IMR-90 (cell line): ENCODE measurements at regions not wholly inside any gene's neighbourhood (a gene's known extent, or its start where the extent isn't known, plus 50 kb on each side); places are given as distances from the start of the nearest gene placed in this dataset.

ENCODE experiments used
- ATAC-seq: fragments of 200-7000 bp; cut with Tn5 transposase; 2 replicates; pipeline ENCODE4 v1.9.1; 2020; ENCODE audit warnings: low read depth, mild to moderate bottlenecking, moderate library complexity
- BruUV-seq: library from RNA; stranded (reverse); fragments of 400-500 nt; replicated peaks from 2 replicates; lab custom pipeline; 2021; lab: Mats Ljungman, UMichigan
- CTCF ChIA-PET: fragments of 300-600 bp; formaldehyde crosslinking; extraction: SDS; loops from one replicate; lab custom pipeline; 2021; ENCODE audit warnings: antibody characterized with exemption; lab: Yijun Ruan, JAX
- POLR2A ChIA-PET: fragments of 300-600 bp; sonication (Branson Sonifier 250); formaldehyde crosslinking; loops from one replicate; lab custom pipeline; 2022; ENCODE audit warnings: antibody characterized with exemption; ENCODE audit not compliant: unreplicated experiment; lab: Charles Lee
- DNase-seq: peaks from one replicate; pipeline ENCODE4 v3.0.0; 2013
- H2AFZ ChIP-seq: replicated peaks from 2 replicates; pipeline ENCODE3; 2013; ENCODE audit warnings: low read length, mild to moderate bottlenecking; ENCODE audit not compliant: poor library complexity
- H2AK5ac ChIP-seq: 2 replicates; pipeline ENCODE4 v1.6.1; 2013; ENCODE audit warnings: low read depth, low read length, inconsistent platforms
- H2AK9ac ChIP-seq: replicated peaks from 2 replicates; pipeline ENCODE3; 2013; ENCODE audit warnings: mild to moderate bottlenecking, low read depth, low read length, moderate library complexity; ENCODE audit not compliant: poor library complexity
- H2BK120ac ChIP-seq: 2 replicates; pipeline ENCODE4 v1.6.1; 2013; ENCODE audit warnings: low read depth, low read length, inconsistent platforms
- H2BK15ac ChIP-seq: 3 replicates; pipeline ENCODE4 v1.6.1; 2013; ENCODE audit warnings: low read depth, low read length, inconsistent platforms
- H2BK20ac ChIP-seq: 2 replicates; pipeline ENCODE4 v1.6.1; 2013; ENCODE audit warnings: low read depth, mild to moderate bottlenecking, inconsistent platforms, low read length, moderate library complexity
- H2BK5ac ChIP-seq: 2 replicates; pipeline ENCODE4 v1.6.1; 2013; ENCODE audit warnings: mild to moderate bottlenecking, low read depth, low read length, inconsistent platforms; ENCODE audit not compliant: poor library complexity, severe bottlenecking
- H3K14ac ChIP-seq: replicated peaks from 2 replicates; pipeline ENCODE4 v1.6.1; 2013; ENCODE audit warnings: low read depth, low read length, inconsistent platforms
- H3K18ac ChIP-seq: 2 replicates; pipeline ENCODE4 v1.6.1; 2013; ENCODE audit warnings: low read depth, low read length, control low read depth
- H3K23ac ChIP-seq: 2 replicates; pipeline ENCODE4 v1.6.1; 2013; ENCODE audit warnings: low read depth, low read length, inconsistent platforms
- H3K27ac ChIP-seq: 2 replicates; pipeline ENCODE4 v1.5.1; 2013; ENCODE audit warnings: mild to moderate bottlenecking, control low read depth, low read length; ENCODE audit not compliant: insufficient read depth
- H3K27me3 ChIP-seq: 2 replicates; pipeline ENCODE4 v1.6.1; 2013; ENCODE audit warnings: low read length; ENCODE audit not compliant: control insufficient read depth, insufficient read depth
- H3K36me3 ChIP-seq: 2 replicates; pipeline ENCODE4 v1.6.1; 2013; ENCODE audit warnings: low read length, mixed read lengths; ENCODE audit not compliant: control insufficient read depth, insufficient read depth
- H3K4ac ChIP-seq: 2 replicates; pipeline ENCODE4 v1.6.1; 2013; ENCODE audit warnings: low read depth, low read length, inconsistent platforms
- H3K4me1 ChIP-seq: 2 replicates; pipeline ENCODE4 v1.6.1; 2013; ENCODE audit warnings: low read length, mixed read lengths; ENCODE audit not compliant: control insufficient read depth, insufficient read depth
- H3K4me2 ChIP-seq: 2 replicates; pipeline ENCODE4 v1.6.1; 2013; ENCODE audit warnings: low read depth, mild to moderate bottlenecking, control low read depth, low read length, moderate library complexity
- H3K4me3 ChIP-seq: 2 replicates; pipeline ENCODE4 v1.5.1; 2013; ENCODE audit warnings: low read depth, mild to moderate bottlenecking, control low read depth, low read length, moderate library complexity; ENCODE audit not compliant: insufficient read depth
- H3K56ac ChIP-seq: 2 replicates; pipeline ENCODE4 v1.6.1; 2013; ENCODE audit warnings: low read length, inconsistent platforms; ENCODE audit not compliant: insufficient read depth; ENCODE audit errors: extremely low read depth
- H3K79me1 ChIP-seq, 2 experiments: 2 replicates each; pipeline ENCODE4 v1.6.1; 2013; ENCODE audit warnings: low read length in 2 of 2, inconsistent platforms in 1 of 2, low read depth in 1 of 2
- H3K9ac ChIP-seq: 2 replicates; pipeline ENCODE4 v1.6.1; 2013; ENCODE audit warnings: low read depth, low read length, control low read depth
- H3K9me1 ChIP-seq: 2 replicates; pipeline ENCODE4 v1.6.1; 2013; ENCODE audit warnings: low read length, inconsistent platforms; ENCODE audit not compliant: insufficient read depth
- H3K9me3 ChIP-seq: 2 replicates; pipeline ENCODE4 v1.6.1; 2013; ENCODE audit warnings: low read length; ENCODE audit not compliant: control insufficient read depth, insufficient read depth
- H4K20me1 ChIP-seq: 2 replicates; pipeline ENCODE4 v1.6.1; 2013; ENCODE audit warnings: low read length, inconsistent platforms; ENCODE audit not compliant: insufficient read depth
- H4K5ac ChIP-seq: 2 replicates; pipeline ENCODE4 v1.6.1; 2013; ENCODE audit warnings: mild to moderate bottlenecking, low read depth, low read length, control low read depth
- H4K8ac ChIP-seq, 2 experiments: 2 replicates each; pipeline ENCODE4 v1.6.1; 2013; ENCODE audit warnings: low read depth in 2 of 2, low read length in 2 of 2, control low read depth in 1 of 2, inconsistent platforms in 1 of 2
- H4K91ac ChIP-seq: 2 replicates; pipeline ENCODE4 v1.6.1; 2013; ENCODE audit warnings: low read depth, low read length, inconsistent platforms; ENCODE audit not compliant: insufficient read depth
- FOS ChIP-seq: fragments of 150-350 bp; IDR thresholded peaks from 2 replicates; pipeline ENCODE4 v1.6.1; 2016; ENCODE audit warnings: low read depth, low read length
- MAFK ChIP-seq: IDR thresholded peaks from 2 replicates; pipeline ENCODE4 v1.6.1; 2012; ENCODE audit warnings: low read depth, low read length, improper control_type of control experiment
- NFE2L2 ChIP-seq: fragments of 150-350 bp; IDR thresholded peaks from 2 replicates; pipeline ENCODE4 v1.6.1; 2016; ENCODE audit warnings: low read depth, mild to moderate bottlenecking, low read length
- RFX5 ChIP-seq: IDR thresholded peaks from 2 replicates; pipeline ENCODE4 v1.8.0; 2012; ENCODE audit warnings: low read depth, mild to moderate bottlenecking, low read length, moderate library complexity
- WGBS, 2 experiments: methylation state at CpG; one replicate each; pipeline versions ENCODE4 v1.1.5 to v1.1.7; 2013; ENCODE audit warnings: missing lambda C conversion rate in 2 of 2; ENCODE audit not compliant: insufficient read length in 1 of 2; ENCODE audit errors: extremely low coverage in 2 of 2; 5-methylcytosine and 5-hydroxymethylcytosine counted together
- dilution Hi-C: fragments of 300-500 bp; cut with HindIII; formaldehyde crosslinking; loops from one replicate; pipeline ENCODE4 v1.14.3; 2018; ENCODE audit warnings: low sequenced_read_pairs; ENCODE audit not compliant: unreplicated experiment
- in situ Hi-C: fragments of 300-500 bp; cut with MboI; formaldehyde crosslinking; loops from 3 replicates; pipeline ENCODE4 v1.14.3; 2019; ENCODE audit warnings: low sequenced_read_pairs, inconsistent platforms, mixed read lengths
- intact Hi-C: fragments of 100-400 bp; cut with micrococcal nuclease; formaldehyde crosslinking; loops from 2 replicates; pipeline ENCODE4 v1.10.0; 2022
- TF ChIP-seq, protein P1 (sequence below): fragments of 150-350 bp; IDR thresholded peaks from 2 replicates; pipeline ENCODE4 v1.6.1; 2016; ENCODE audit warnings: low read depth, mild to moderate bottlenecking, low read length, moderate library complexity, borderline replicate concordance

DNA sequence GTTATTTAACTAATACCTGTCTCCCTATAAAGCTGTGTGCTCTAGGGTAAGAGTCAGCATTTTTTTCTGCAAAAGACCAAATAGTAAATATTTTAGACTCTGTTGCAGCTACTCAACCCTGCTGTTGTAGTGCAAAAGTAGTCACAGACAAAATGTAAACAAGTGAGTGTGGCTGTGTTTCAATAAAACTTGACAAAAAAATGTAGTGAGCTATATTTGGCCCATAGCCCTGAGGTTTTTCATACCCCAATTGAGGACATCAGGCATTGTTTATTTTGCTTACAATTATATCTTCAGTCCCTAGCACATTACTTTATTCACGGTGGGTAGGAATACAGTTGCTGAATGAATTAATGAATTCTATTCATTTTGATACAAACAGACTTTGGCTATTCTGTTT, 58.7 kb upstream of the TBC1D5 start:
- no peak overlapping the region for H3K4me3 ChIP-seq
- no peak overlapping the region for H3K18ac ChIP-seq
- H2AK5ac ChIP-seq: no peak overlapping the region
- no peaks in the 10 kb centered on the region for H3K9me3 ChIP-seq
- no peak overlapping the region for H4K5ac ChIP-seq
- dilution Hi-C loops: no loop called here
- POLR2A ChIA-PET: interaction anchor here (0.6 kb wide), 1 partner anchor 910 kb away, joined by 7 read pairs; no protein-coding TSS in a partner anchor
- no peak overlapping the region for H3K9ac ChIP-seq
- H2BK120ac ChIP-seq: no peak overlapping the region
- H3K4me1 ChIP-seq: no peaks in the 10 kb centered on the region
- H3K36me3 ChIP-seq: no peaks in the 10 kb centered on the region
- no peak overlapping the region for H3K23ac ChIP-seq
- H4K8ac ChIP-seq: no peak overlapping the region
- H3K27ac ChIP-seq: no peak overlapping the region
- no peak overlapping the region for H2BK5ac ChIP-seq
- no peak overlapping the region for H3K4ac ChIP-seq
- BruUV-seq: no TSS peak
- H2BK20ac ChIP-seq: no peak overlapping the region
- WGBS, 2 experiments: no CpG with 5 or more reads among the region's 1 CpG
- DNase-seq (no peak), ATAC-seq (no peak)
- in situ Hi-C loops: no loop called here
- no peak overlapping the region for H3K4me2 ChIP-seq
- H2BK15ac ChIP-seq: no peak overlapping the region
- H3K56ac ChIP-seq: no peak overlapping the region
- TF ChIP-seq MAFK (no peak), RFX5 (no peak), NFE2L2 (no peak), FOS (no peak)
- TF ChIP-seq, protein P1, sequence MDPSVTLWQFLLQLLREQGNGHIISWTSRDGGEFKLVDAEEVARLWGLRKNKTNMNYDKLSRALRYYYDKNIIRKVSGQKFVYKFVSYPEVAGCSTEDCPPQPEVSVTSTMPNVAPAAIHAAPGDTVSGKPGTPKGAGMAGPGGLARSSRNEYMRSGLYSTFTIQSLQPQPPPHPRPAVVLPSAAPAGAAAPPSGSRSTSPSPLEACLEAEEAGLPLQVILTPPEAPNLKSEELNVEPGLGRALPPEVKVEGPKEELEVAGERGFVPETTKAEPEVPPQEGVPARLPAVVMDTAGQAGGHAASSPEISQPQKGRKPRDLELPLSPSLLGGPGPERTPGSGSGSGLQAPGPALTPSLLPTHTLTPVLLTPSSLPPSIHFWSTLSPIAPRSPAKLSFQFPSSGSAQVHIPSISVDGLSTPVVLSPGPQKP: no peak
- no peaks in the 10 kb centered on the region; the same call in 1 of the 2 replicates for H3K27me3 ChIP-seq
- H2AK9ac ChIP-seq: no peak overlapping the region
- CTCF ChIA-PET: interaction anchor here (0.6 to 0.7 kb wide), 2 partner anchors 9 to 354 kb away, joined by 3 read pairs; no protein-coding TSS in a partner anchor
- no peak overlapping the region for H2AFZ ChIP-seq
- no peaks in the 10 kb centered on the region for H3K79me1 ChIP-seq
- H4K20me1 ChIP-seq: no peaks in the 10 kb centered on the region
- H3K9me1 ChIP-seq: no peaks in the 10 kb centered on the region
- intact Hi-C loops: no loop called here
- H4K91ac ChIP-seq: no peak overlapping the region
- no peak overlapping the region for H3K14ac ChIP-seq
